SH-SY5Y (cell line): ENCODE measurements at regions not wholly inside any gene's neighbourhood (a gene's known extent, or its start where the extent isn't known, plus 50 kb on each side); places are given as distances from the start of the nearest gene placed in this dataset.

Experiments used
- GATA2 ChIP-seq: IDR thresholded peaks from 2 replicates; pipeline ENCODE4 v1.6.1; 2011; ENCODE audit warnings: mild to moderate bottlenecking, low read depth, low read length
- GATA3 ChIP-seq: IDR thresholded peaks from 2 replicates; pipeline ENCODE4 v1.6.1; 2011; ENCODE audit warnings: low read depth, mild to moderate bottlenecking, low read length, moderate library complexity

- TF ChIP-seq GATA2 (no peak), GATA3 (no peak)
Measured at GRCh38 chr4:179634862-179635261, 2192.6 kb upstream of the AGA start.
